Choroid plexus epithelial cell (primary cell): ENCODE measurements at regions not wholly inside any gene's neighbourhood (a gene's known extent, or its start where the extent isn't known, plus 50 kb on each side); places are given as distances from the start of the nearest gene placed in this dataset.

Experiments used
- DNase-seq: peaks from one replicate; pipeline ENCODE4 v3.0.0-alpha.2; 2010; ENCODE audit warnings: low read depth
- H3K4me3 ChIP-seq: 2 replicates; pipeline ENCODE4 v1.5.1; 2011; ENCODE audit warnings: low read depth, mild to moderate bottlenecking, control low read depth, low read length, moderate library complexity
- TF ChIP-seq, protein P1 (sequence below): conservative IDR thresholded peaks from 2 replicates; pipeline ENCODE4 v1.5.1; 2011; ENCODE audit warnings: low read depth, mild to moderate bottlenecking, control low read depth, inconsistent platforms, low read length, moderate library complexity

DNA sequence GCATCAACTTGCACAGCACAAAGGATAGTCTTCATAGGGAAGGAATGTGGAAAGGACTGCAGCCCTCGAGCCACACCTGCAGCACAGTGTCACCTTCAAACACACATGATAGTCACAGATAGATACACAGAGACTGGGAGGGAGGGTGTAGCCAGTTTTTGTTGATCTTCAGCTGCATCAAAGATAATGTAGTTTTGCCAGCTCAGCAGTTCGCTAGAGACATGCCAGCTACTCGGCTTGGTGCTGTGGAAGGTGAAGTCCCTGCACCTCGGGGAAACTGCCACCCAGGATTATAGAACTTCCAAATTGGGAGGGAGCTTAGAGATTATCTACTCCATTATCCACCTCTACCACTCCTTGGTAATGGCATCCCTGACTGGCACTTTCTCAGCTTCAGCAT is 92.9 kb upstream of the PAK3 start:
- no peak overlapping the region for H3K4me3 ChIP-seq
- DNase-seq: no peak
- TF ChIP-seq, protein P1, sequence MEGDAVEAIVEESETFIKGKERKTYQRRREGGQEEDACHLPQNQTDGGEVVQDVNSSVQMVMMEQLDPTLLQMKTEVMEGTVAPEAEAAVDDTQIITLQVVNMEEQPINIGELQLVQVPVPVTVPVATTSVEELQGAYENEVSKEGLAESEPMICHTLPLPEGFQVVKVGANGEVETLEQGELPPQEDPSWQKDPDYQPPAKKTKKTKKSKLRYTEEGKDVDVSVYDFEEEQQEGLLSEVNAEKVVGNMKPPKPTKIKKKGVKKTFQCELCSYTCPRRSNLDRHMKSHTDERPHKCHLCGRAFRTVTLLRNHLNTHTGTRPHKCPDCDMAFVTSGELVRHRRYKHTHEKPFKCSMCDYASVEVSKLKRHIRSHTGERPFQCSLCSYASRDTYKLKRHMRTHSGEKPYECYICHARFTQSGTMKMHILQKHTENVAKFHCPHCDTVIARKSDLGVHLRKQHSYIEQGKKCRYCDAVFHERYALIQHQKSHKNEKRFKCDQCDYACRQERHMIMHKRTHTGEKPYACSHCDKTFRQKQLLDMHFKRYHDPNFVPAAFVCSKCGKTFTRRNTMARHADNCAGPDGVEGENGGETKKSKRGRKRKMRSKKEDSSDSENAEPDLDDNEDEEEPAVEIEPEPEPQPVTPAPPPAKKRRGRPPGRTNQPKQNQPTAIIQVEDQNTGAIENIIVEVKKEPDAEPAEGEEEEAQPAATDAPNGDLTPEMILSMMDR: no peak

DNA sequence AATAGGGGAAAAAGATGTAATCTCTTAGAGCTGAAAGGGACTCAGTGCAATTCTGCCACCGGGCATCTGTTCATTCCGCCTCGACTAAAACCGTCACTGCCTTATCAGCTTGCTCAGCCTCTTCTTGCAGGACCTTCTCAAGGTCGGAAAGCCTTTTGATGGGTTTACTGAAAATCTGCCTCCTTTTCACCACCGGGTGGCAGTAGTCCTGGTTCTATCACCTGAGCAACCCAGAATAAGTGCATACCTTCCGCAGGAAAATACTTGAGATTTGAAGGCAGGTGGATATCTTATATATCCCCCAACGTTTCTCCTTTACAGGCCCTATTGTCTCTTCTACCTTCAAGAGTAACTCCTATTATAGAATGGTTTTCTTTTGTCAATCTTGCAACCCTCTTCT is 103.4 kb upstream of the PAK3 start:
- peak; percentile 9 for DNase-seq
- TF ChIP-seq, protein P1: peak; percentile 36
- H3K4me3 ChIP-seq: no peak overlapping the region

DNA sequence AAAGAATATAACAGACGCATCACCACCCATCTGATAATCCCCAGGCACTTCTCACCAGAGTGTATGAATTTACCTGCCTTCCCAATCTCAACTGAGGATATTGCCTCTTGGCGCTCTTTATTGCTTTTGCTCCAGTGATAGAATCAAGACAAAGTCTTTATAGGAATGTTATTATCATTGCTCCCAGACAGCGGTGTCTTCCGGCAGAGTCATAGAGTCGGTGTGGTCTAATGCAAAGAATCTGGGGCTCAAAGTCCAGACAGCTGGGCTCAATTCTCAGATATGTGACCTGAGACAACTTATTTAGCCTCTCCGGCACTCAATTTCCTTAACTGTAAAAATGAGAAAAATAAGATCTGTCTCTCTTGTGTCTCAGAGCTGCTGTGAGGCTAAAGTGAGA is 106.1 kb upstream of the PAK3 start:
- DNase-seq: no peak
- no peak overlapping the region for H3K4me3 ChIP-seq

DNA sequence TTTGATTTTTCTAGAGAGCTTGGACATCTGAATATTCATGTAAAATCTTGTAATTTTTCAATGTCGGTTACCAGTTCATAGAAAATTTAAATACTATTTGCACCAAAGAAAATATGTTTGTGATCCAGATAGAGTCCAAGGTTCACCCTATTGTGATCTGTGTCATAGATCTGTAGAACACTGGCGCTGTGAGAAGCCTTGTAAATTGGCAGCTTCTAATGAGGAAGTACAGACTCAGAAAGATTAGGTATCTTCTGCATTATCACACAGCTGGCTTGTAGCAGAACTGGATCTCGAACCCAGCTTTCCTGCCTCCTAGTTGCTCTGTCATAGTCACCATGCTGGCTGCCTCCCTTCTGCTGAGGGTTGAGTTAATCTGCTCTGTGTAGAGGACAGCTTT is 106.5 kb upstream of the PAK3 start:
- H3K4me3 ChIP-seq: no peak overlapping the region
- no peak for DNase-seq
- TF ChIP-seq, protein P1: no peak

More for the DNA sequence above, 106.1 kb upstream of the PAK3 start:
- TF ChIP-seq, protein P1: no peak

DNA sequence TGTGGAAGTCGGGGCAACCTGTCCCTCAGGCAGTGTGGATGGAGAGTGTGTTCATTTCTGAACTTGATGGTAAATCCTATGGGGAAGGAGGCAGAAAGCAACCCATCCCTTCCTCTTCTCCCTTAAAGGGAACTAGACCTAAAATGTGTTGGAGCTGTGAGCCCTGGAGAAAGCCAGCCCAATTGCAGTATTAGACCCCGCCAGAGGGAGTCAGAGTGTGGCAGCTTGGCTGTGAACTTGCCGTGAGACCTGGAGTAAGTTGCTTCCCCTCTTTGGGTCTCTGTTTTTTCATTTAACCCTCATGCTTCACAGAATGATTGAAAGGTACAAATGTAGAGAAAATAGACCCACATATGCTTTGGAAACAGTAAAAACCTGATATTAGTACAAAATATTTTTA is 108.7 kb upstream of the PAK3 start:
- no peak for DNase-seq
- no peak overlapping the region for H3K4me3 ChIP-seq
- TF ChIP-seq, protein P1: no peak

DNA sequence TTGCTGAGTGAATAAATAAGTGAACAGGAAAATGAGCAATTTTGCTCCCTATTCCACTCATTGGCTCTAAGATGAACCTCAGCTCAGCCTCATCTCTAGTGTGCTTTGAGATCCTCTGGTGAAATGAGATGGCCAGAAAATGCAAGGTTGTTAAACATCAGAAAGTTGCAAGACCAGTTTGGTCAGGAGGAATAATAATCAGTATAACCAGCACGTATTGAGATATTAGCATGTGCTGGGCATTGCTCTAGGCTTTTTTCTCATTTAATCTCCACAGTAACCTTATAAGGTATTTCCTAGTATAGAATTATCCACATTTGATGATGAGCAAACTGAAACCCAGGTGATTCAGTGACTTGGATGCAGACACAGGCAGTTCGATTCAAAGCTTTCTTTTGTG is 110.5 kb upstream of the PAK3 start:
- H3K4me3 ChIP-seq: no peak overlapping the region
- TF ChIP-seq, protein P1: no peak
- no peak for DNase-seq

DNA sequence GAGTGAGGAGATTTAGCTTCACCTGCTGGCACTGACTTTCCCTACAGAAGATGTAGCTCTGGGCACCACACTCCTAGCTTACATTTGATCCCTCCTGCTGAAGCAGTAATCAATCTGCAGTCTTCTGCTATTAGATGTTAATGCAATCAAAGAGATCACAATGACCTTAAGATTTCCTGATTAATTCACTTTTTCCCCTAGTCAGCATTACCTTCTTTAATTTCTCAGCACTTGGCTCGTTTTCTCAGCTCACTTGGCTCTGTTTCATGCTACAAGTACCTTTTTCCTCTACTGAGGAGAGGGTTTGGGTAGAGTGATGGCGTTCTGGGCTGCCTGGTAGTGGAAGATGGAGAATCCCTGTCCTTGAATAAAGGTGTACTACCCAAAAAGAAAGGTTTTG is 113.0 kb upstream of the PAK3 start:
- no peak overlapping the region for H3K4me3 ChIP-seq
- no peak for DNase-seq
- TF ChIP-seq, protein P1: no peak
